ENCODE measurements at regions not wholly inside any gene's neighbourhood (a gene's known extent, or its start where the extent isn't known, plus 50 kb on each side); places are given as distances from the start of the nearest gene placed in this dataset.

- TF ChIP-seq EP300 (IDR thresholded peaks at IDR 0.05) (no peak), CTCF (IDR thresholded peaks at IDR 0.05) (no peak), POLR2A (IDR thresholded peaks at IDR 0.05) (no peak)
These were observed 972.0 kb downstream of the DTWD2 start for GRCh38 chr5:118016396-118016795.
